ENCODE measurements at regions not wholly inside any gene's neighbourhood (a gene's known extent, or its start where the extent isn't known, plus 50 kb on each side); places are given as distances from the start of the nearest gene placed in this dataset.

- H3K27ac ChIP-seq (ENCODE audit: low read depth, low read length), result no peak overlapping the region
- no peak overlapping the region for H3K9ac ChIP-seq (ENCODE audit: low read depth in 1 of 2, low read length in 2 of 2)
- no peaks in the 10 kb centered on the region for H3K27me3 ChIP-seq (ENCODE audit: control insufficient read depth in 1 of 2, insufficient read depth in 2 of 2, low read length in 2 of 2)
- H3K36me3 ChIP-seq (ENCODE audit: control insufficient read depth in 1 of 2, insufficient read depth in 2 of 2, low read length in 2 of 2), result no peaks in the 10 kb centered on the region
- H3K9me3 ChIP-seq (ENCODE audit: control insufficient read depth in 1 of 2, low read length in 2 of 2), result peaks cover 12% of the 10 kb centered on the region in 2 donors
- H3K4me1 ChIP-seq (ENCODE audit: control insufficient read depth in 1 of 2, insufficient read depth in 2 of 2, low read length in 2 of 2), result peaks cover 0 to 2% of the 10 kb centered on the region in 2 donors
- no peak overlapping the region for H3K4me3 ChIP-seq (ENCODE audit: low read depth in 1 of 2, low read length in 2 of 2)
Measured at GRCh38 chr1:182137546-182137945, 76.0 kb upstream of the ZNF648 start.

GRCh38 chr1:182135946-182136345 lies 74.4 kb upstream of the ZNF648 start:
- H3K27me3 ChIP-seq (ENCODE audit: control insufficient read depth in 1 of 2, insufficient read depth in 2 of 2, low read length in 2 of 2), result no peaks in the 10 kb centered on the region
- peaks cover 12% of the 10 kb centered on the region in 2 donors for H3K9me3 ChIP-seq (ENCODE audit: control insufficient read depth in 1 of 2, low read length in 2 of 2)
- H3K9ac ChIP-seq (ENCODE audit: low read depth in 1 of 2, low read length in 2 of 2), result no peak overlapping the region
- no peak overlapping the region for H3K27ac ChIP-seq (ENCODE audit: low read depth, low read length)
- no peaks in the 10 kb centered on the region for H3K36me3 ChIP-seq (ENCODE audit: control insufficient read depth in 1 of 2, insufficient read depth in 2 of 2, low read length in 2 of 2)
- no peak overlapping the region for H3K4me3 ChIP-seq (ENCODE audit: low read depth in 1 of 2, low read length in 2 of 2)
- peaks cover 3 to 6% of the 10 kb centered on the region in 2 donors for H3K4me1 ChIP-seq (ENCODE audit: control insufficient read depth in 1 of 2, insufficient read depth in 2 of 2, low read length in 2 of 2)

- Histone ChIP-seq H3K36me3 (ENCODE audit: control insufficient read depth in 1 of 2, insufficient read depth in 2 of 2, low read length in 2 of 2) (no peaks in the 10 kb centered on the region), H3K4me3 (ENCODE audit: low read depth in 1 of 2, low read length in 2 of 2) (no peak overlapping the region), H3K27ac (ENCODE audit: low read depth, low read length) (no peak overlapping the region), H3K4me1 (ENCODE audit: control insufficient read depth in 1 of 2, insufficient read depth in 2 of 2, low read length in 2 of 2) (peaks cover 3 to 6% of the 10 kb centered on the region in 2 donors), H3K9ac (ENCODE audit: low read depth in 1 of 2, low read length in 2 of 2) (no peak overlapping the region), H3K27me3 (ENCODE audit: control insufficient read depth in 1 of 2, insufficient read depth in 2 of 2, low read length in 2 of 2) (no peaks in the 10 kb centered on the region), H3K9me3 (ENCODE audit: control insufficient read depth in 1 of 2, low read length in 2 of 2) (peaks cover 12% of the 10 kb centered on the region in 2 donors)
Measured at GRCh38 chr1:182134257-182134656, 72.7 kb upstream of the ZNF648 start.

GRCh38 chr1:182133181-182133580 lies 71.7 kb upstream of the ZNF648 start:
- Histone ChIP-seq H3K27me3 (ENCODE audit: control insufficient read depth in 1 of 2, insufficient read depth in 2 of 2, low read length in 2 of 2) (no peaks in the 10 kb centered on the region), H3K9me3 (ENCODE audit: control insufficient read depth in 1 of 2, low read length in 2 of 2) (peaks cover 12% of the 10 kb centered on the region in 2 donors), H3K4me3 (ENCODE audit: low read depth in 1 of 2, low read length in 2 of 2) (no peak overlapping the region), H3K27ac (ENCODE audit: low read depth, low read length) (no peak overlapping the region), H3K36me3 (ENCODE audit: control insufficient read depth in 1 of 2, insufficient read depth in 2 of 2, low read length in 2 of 2) (no peaks in the 10 kb centered on the region), H3K9ac (ENCODE audit: low read depth in 1 of 2, low read length in 2 of 2) (no peak overlapping the region), H3K4me1 (ENCODE audit: control insufficient read depth in 1 of 2, insufficient read depth in 2 of 2, low read length in 2 of 2) (peaks cover 3 to 6% of the 10 kb centered on the region in 2 donors)

- H3K4me3 ChIP-seq (ENCODE audit: low read depth in 1 of 2, low read length in 2 of 2), result no peak overlapping the region
- H3K4me1 ChIP-seq (ENCODE audit: control insufficient read depth in 1 of 2, insufficient read depth in 2 of 2, low read length in 2 of 2), result peaks cover 3 to 6% of the 10 kb centered on the region in 2 donors
- no peak overlapping the region for H3K27ac ChIP-seq (ENCODE audit: low read depth, low read length)
- H3K36me3 ChIP-seq (ENCODE audit: control insufficient read depth in 1 of 2, insufficient read depth in 2 of 2, low read length in 2 of 2), result no peaks in the 10 kb centered on the region
- H3K9ac ChIP-seq (ENCODE audit: low read depth in 1 of 2, low read length in 2 of 2), result no peak overlapping the region
- peaks cover 9 to 10% of the 10 kb centered on the region in 2 donors for H3K9me3 ChIP-seq (ENCODE audit: control insufficient read depth in 1 of 2, low read length in 2 of 2)
- H3K27me3 ChIP-seq (ENCODE audit: control insufficient read depth in 1 of 2, insufficient read depth in 2 of 2, low read length in 2 of 2), result no peaks in the 10 kb centered on the region
Measured at GRCh38 chr1:182129398-182129797, 67.9 kb upstream of the ZNF648 start.

GRCh38 chr1:182128502-182128901 lies 67.0 kb upstream of the ZNF648 start:
- no peak overlapping the region for H3K4me3 ChIP-seq (ENCODE audit: low read depth in 1 of 2, low read length in 2 of 2)
- no peak overlapping the region for H3K9ac ChIP-seq (ENCODE audit: low read depth in 1 of 2, low read length in 2 of 2)
- peaks cover 0 to under 1% of the 10 kb centered on the region in 2 donors for H3K9me3 ChIP-seq (ENCODE audit: control insufficient read depth in 1 of 2, low read length in 2 of 2)
- no peaks in the 10 kb centered on the region for H3K36me3 ChIP-seq (ENCODE audit: control insufficient read depth in 1 of 2, insufficient read depth in 2 of 2, low read length in 2 of 2)
- H3K27ac ChIP-seq (ENCODE audit: low read depth, low read length), result no peak overlapping the region
- peaks cover 3 to 6% of the 10 kb centered on the region in 2 donors for H3K4me1 ChIP-seq (ENCODE audit: control insufficient read depth in 1 of 2, insufficient read depth in 2 of 2, low read length in 2 of 2)
- H3K27me3 ChIP-seq (ENCODE audit: control insufficient read depth in 1 of 2, insufficient read depth in 2 of 2, low read length in 2 of 2), result no peaks in the 10 kb centered on the region

- Histone ChIP-seq H3K27me3 (ENCODE audit: control insufficient read depth in 1 of 2, insufficient read depth in 2 of 2, low read length in 2 of 2) (no peaks in the 10 kb centered on the region), H3K4me1 (ENCODE audit: control insufficient read depth in 1 of 2, insufficient read depth in 2 of 2, low read length in 2 of 2) (peaks cover 3 to 5% of the 10 kb centered on the region in 2 donors), H3K4me3 (ENCODE audit: low read depth in 1 of 2, low read length in 2 of 2) (no peak overlapping the region), H3K27ac (ENCODE audit: low read depth, low read length) (no peak overlapping the region), H3K36me3 (ENCODE audit: control insufficient read depth in 1 of 2, insufficient read depth in 2 of 2, low read length in 2 of 2) (no peaks in the 10 kb centered on the region), H3K9me3 (ENCODE audit: control insufficient read depth in 1 of 2, low read length in 2 of 2) (no peaks in the 10 kb centered on the region), H3K9ac (ENCODE audit: low read depth in 1 of 2, low read length in 2 of 2) (no peak overlapping the region)
Measured at GRCh38 chr1:182127656-182128055, 66.1 kb upstream of the ZNF648 start.

GRCh38 chr1:182126272-182126800 lies 64.8 kb upstream of the ZNF648 start:
- Histone ChIP-seq H3K27ac (ENCODE audit: low read depth, low read length) (no peak overlapping the region), H3K27me3 (ENCODE audit: control insufficient read depth in 1 of 2, insufficient read depth in 2 of 2, low read length in 2 of 2) (no peaks in the 10 kb centered on the region), H3K9me3 (ENCODE audit: control insufficient read depth in 1 of 2, low read length in 2 of 2) (no peaks in the 10 kb centered on the region), H3K4me1 (ENCODE audit: control insufficient read depth in 1 of 2, insufficient read depth in 2 of 2, low read length in 2 of 2) (no peaks in the 10 kb centered on the region), H3K9ac (ENCODE audit: low read depth in 1 of 2, low read length in 2 of 2) (no peak overlapping the region), H3K36me3 (ENCODE audit: control insufficient read depth in 1 of 2, insufficient read depth in 2 of 2, low read length in 2 of 2) (no peaks in the 10 kb centered on the region), H3K4me3 (ENCODE audit: low read depth in 1 of 2, low read length in 2 of 2) (no peak overlapping the region)

GRCh38 chr1:182122913-182123260 lies 61.4 kb upstream of the ZNF648 start:
- Histone ChIP-seq H3K27ac (ENCODE audit: low read depth, low read length) (no peak overlapping the region), H3K4me1 (ENCODE audit: control insufficient read depth in 1 of 2, insufficient read depth in 2 of 2, low read length in 2 of 2) (peaks cover 4 to 9% of the 10 kb centered on the region in 2 donors), H3K9ac (ENCODE audit: low read depth in 1 of 2, low read length in 2 of 2) (no peak overlapping the region), H3K9me3 (ENCODE audit: control insufficient read depth in 1 of 2, low read length in 2 of 2) (no peaks in the 10 kb centered on the region), H3K36me3 (ENCODE audit: control insufficient read depth in 1 of 2, insufficient read depth in 2 of 2, low read length in 2 of 2) (no peaks in the 10 kb centered on the region), H3K27me3 (ENCODE audit: control insufficient read depth in 1 of 2, insufficient read depth in 2 of 2, low read length in 2 of 2) (no peaks in the 10 kb centered on the region), H3K4me3 (ENCODE audit: low read depth in 1 of 2, low read length in 2 of 2) (no peak overlapping the region)

- no peaks in the 10 kb centered on the region for H3K27me3 ChIP-seq (ENCODE audit: control insufficient read depth in 1 of 2, insufficient read depth in 2 of 2, low read length in 2 of 2)
- peaks cover 4 to 9% of the 10 kb centered on the region in 2 donors for H3K4me1 ChIP-seq (ENCODE audit: control insufficient read depth in 1 of 2, insufficient read depth in 2 of 2, low read length in 2 of 2)
- H3K36me3 ChIP-seq (ENCODE audit: control insufficient read depth in 1 of 2, insufficient read depth in 2 of 2, low read length in 2 of 2), result no peaks in the 10 kb centered on the region
- no peak overlapping the region for H3K9ac ChIP-seq (ENCODE audit: low read depth in 1 of 2, low read length in 2 of 2)
- no peak overlapping the region for H3K27ac ChIP-seq (ENCODE audit: low read depth, low read length)
- no peaks in the 10 kb centered on the region for H3K9me3 ChIP-seq (ENCODE audit: control insufficient read depth in 1 of 2, low read length in 2 of 2)
- no peak overlapping the region for H3K4me3 ChIP-seq (ENCODE audit: low read depth in 1 of 2, low read length in 2 of 2)
Measured at GRCh38 chr1:182122256-182122912, 60.9 kb upstream of the ZNF648 start.
